ENCODE measurements at regions not wholly inside any gene's neighbourhood (a gene's known extent, or its start where the extent isn't known, plus 50 kb on each side); places are given as distances from the start of the nearest gene placed in this dataset.

DNA sequence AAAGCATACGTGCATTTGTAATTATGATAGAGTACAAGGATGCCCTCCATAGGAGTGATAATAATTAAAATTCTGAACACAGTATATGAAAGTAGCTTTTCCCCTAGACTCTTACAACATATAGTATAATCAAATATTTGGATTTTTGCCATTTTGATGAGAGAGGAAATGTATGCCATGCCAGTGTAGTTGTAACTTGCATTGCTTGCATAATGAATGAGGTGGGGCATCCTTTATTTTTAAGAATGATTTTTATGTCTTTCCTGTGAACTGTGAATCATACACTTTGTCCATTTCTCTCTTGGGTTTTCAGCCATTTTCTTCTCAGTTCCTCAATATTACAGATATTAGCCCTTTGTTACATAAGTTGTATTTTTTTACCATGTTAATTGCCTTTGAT lies 197.5 kb downstream of the SCG2 start:
- no peak for DNase-seq

- DNase-seq, result no peak
Measured at GRCh38 chr2:223414646-223415045, 187.5 kb downstream of the SCG2 start.

DNA sequence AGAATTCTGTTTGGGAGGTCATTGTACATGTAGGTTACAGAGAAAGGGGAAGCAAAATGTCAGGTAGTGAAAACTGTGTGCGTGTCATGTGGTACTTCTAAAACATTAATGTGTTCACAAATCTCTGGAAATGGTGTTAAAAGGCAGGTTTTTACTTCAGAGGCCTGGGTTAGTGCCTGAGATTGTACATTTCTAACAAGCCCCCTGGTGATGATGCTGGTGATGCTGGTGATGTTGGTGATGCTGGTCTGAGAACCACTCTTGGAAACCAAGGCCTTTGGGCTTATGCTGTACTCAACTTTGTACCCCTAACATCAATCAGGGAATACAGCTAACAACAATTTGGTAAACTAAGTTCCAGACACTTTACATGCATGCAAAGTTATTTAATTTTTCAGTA lies 187.1 kb downstream of the SCG2 start:
- DNase-seq, result no peak

- DNase-seq, result no peak
Measured at GRCh38 chr2:223416815-223417610, 185.1 kb downstream of the SCG2 start.

- DNase-seq, result no peak
Measured at GRCh38 chr2:223418131-223418530, 184.0 kb downstream of the SCG2 start.

- DNase-seq, result no peak
Measured at GRCh38 chr2:223418604-223419199, 183.5 kb downstream of the SCG2 start.

DNA sequence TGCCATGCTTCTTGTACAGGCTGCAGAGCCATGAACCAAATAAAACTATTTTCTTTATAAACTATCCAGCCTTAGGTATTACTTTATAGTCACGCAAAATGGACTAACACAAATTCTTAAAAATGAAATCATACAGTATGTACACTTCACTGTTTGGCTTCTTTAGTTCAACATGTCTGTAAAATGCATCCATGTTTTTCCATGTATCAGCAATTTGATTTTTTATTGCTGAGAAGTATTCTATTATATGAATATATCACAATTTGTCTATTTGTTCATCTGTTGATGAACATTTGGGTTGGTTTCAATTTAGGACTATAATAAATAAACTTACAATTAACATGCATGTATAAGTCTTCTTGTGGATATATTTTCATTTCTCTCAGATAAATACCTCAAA lies 182.1 kb downstream of the SCG2 start:
- DNase-seq, result no peak

DNA sequence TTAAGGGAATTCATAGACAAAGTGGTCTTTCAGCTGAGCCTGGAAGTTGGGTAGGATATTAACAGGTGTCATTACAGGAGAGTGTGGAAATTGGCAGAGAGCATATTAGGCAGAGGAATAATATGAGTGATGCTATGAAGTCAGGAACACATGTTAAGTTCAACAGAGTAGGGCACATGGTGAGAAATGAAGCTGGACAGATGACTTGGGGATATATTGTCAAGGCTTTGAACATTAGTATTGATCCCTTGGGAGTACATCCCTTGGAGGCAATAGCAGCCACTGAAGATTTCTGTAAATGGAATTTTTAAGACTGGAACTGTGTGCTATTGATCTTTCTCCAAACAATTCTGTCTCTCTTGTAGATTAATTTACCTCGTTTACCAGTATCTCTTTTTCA lies 170.7 kb downstream of the SCG2 start:
- no peak for DNase-seq

- no peak for DNase-seq
Measured at GRCh38 chr2:223433461-223433860, 168.7 kb downstream of the SCG2 start.

DNA sequence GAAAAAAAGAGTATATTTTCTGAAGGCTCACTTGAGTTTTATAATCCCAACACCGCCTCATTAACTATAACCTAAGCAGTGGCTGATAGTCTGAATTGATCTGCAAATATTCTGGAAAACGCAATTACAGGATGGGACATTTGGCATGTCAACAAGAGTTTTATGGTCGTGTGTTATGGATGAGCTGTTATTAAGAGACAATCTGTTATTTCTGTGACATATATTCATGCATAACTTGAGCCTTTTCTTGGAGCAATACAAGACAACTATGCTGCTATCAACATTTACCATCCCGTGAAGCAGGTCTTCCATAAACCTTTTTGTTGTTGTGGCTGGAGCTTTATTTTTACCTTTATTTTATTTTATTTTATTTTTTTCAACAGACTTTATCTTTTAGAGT lies 164.4 kb downstream of the SCG2 start:
- no peak for DNase-seq

DNA sequence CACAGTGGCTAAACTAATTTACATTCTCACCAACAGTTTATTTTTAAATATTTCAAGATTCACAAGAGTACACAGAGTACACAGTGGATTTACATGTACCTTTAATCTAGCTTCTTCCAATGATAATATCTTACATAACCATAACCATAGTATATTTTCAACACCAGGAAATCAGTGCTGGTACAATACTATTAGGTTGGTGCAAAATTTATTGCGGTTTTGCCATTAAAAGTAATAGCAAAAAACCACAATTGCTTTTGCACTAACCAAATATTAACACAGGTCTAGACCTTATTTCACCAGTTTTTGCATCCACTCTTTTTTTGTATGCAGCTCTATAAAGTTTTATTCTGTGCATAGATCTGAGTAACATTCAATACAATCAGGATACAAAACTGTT lies 163.0 kb downstream of the SCG2 start:
- DNase-seq, result no peak

DNA sequence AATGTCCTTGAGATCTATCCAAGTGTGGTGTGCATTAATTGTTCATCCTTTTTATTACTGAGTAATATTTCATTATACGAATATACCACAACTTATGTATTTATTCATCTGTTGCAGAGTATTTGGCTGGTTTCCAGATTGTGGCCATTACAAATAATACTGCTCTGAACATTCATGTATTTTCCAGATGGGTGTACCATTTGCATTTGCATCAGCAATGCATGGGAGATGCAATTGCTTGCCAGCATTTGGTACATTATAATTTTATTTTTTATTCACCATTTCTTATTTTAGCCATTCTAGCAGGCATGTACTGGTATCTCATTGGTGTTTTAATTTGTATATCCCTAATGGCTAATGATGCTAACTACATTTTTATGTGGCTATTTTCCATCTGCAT lies 162.4 kb downstream of the SCG2 start:
- DNase-seq, result no peak

- DNase-seq, result no peak
Measured at GRCh38 chr2:223442847-223443246, 159.3 kb downstream of the SCG2 start.

GRCh38 chr2:223450246-223450645 lies 151.9 kb downstream of the SCG2 start:
- no peak for DNase-seq

DNA sequence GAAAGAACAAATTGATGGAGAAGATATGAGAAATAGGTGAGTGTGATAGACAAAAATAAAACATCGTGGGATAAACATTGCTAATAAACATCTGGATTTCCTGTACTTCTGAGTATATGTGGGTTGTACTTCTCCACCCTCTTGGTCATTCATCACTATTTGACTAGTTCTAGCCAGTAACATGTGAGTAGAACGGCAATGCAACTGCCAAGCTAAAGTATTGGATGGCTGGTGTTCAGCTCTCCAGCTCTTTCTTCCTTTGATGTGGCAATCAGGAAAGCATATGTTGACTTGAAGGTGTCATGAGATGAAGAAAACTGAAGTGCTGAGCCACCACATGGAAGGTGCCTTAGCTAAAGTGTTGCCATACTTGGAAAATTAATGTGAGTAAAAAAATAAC lies 144.9 kb downstream of the SCG2 start:
- DNase-seq, result no peak

GRCh38 chr2:223459328-223459939 lies 142.7 kb downstream of the SCG2 start:
- DNase-seq, result peak; percentile 2

DNA sequence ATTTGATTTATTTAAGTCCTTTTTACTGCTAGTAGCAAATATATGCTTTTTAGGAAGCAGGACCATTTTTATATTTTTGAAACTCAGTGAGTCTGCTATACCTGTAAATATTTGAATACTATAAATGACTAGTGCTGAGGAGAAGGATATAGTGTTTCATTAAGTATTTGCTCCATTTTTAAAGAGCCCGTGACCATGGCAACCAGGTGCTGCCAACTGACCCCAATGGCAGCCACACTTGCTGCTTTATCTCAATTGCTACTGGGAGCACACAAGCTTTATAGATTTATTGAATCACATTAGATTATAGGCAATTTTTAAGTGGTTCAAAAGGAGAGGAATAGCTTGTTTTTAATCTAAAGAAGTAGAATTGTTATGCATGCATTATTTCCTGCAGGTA lies 142.0 kb downstream of the SCG2 start:
- no peak for DNase-seq

DNA sequence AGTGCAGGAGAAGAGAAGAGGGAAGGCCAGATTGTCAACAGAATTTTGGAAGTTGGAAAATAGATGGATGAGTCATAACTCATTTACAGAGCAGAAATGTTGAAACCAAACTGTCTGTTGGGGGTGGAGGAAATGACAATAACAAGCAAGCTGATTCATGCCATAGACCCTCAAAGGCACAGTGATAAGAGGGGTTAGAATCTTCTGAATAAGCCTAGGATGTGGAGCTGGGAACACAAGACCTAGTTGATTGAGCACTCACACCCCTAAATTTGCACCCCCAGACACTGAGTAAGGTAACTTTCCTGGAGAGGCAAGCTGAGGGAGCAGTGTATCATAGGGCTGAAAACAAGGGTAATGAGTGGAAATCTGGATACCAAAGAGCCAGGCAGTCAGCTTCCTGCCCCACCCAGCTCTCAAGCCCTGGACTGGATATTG lies 141.4 kb downstream of the SCG2 start:
- DNase-seq, result no peak

- no peak for DNase-seq
Measured at GRCh38 chr2:223464071-223464470, 138.1 kb downstream of the SCG2 start.

GRCh38 chr2:223465793-223466192 lies 136.4 kb downstream of the SCG2 start:
- no peak for DNase-seq

DNA sequence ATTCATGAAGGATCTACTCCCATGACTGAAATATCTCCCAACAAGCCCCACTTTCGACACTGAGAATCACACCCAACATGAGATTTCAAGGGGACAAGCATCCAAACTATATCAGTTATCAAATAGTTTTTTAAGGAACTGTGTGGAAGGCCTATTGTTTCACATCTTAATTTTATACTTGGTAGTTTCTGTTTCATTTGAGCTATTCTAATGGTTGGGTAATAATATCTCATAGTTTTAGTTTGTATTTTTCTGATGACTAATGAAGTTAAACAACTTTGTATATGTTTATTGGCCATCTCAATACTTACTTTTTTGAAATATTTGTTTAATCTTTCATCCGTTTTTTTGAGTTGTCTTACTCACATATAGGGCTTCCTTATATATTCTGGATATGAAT lies 135.0 kb downstream of the SCG2 start:
- no peak for DNase-seq

- no peak for DNase-seq
Measured at GRCh38 chr2:223469270-223470046, 132.7 kb downstream of the SCG2 start.

DNA sequence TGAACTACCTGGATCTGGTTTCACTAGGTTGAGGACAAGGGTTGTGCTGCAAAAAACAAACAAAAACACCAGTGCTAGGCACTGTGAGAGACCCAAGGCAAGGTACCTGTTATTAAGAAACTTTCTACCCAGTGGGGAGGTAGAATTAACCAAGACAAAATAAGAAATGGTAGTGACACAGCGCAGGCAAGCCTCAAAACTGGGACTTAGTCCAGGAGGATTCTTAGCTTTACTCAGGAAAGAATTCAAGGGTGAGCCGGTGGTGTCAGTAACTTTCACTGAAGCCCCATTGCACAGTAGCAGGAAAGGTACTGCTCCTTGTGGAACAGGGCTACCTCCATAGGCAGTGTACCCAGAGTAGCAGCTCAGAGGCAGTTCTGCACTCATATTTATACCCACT lies 131.6 kb downstream of the SCG2 start:
- DNase-seq, result no peak

DNA sequence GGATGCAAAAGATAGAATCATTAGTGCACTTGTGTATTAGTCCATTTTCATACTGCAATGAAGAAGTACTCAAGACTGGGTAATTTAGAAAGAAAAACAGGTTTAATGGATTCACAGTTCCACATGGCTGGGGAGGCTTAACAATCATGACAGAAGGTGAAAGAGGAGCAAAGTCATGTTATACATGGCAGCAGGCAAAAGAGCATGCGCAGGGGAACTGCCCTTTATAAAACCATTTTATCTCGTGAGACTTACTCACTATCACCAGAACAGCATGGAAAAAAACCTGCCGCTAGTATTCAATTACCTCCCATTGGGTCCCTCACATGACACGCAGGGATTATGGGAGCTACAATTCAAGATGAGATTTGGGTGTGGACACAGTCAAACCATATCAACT lies 129.4 kb downstream of the SCG2 start:
- DNase-seq, result no peak
